ENCODE measurements at regions not wholly inside any gene's neighbourhood (a gene's known extent, or its start where the extent isn't known, plus 50 kb on each side); places are given as distances from the start of the nearest gene placed in this dataset.
"Not testable (repeated sequence)": the region's sequence is repeated elsewhere in the genome, so short reads cannot be mapped to it uniquely, and the experiment has no call there.

DNA sequence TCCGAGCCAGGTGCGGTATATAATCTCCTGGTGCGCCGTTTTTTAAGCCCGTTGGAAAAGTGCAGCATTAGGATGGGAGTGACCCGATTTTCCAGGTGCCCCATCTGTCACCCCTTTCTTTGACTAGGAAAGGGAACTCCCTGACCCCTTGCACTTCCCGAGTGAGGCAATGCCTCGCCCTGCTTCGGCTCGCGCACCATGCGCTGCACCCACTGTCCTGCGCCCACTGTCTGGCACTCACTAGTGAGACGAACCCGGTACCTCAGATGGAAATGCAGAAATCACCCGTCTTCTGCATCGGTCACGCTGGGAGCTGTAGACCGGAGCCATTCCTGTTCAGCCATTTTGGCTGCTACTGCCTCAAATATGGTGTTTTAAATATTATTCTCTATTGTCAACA, 198.0 kb downstream of the MEIS1 start:
- in situ Hi-C loops (cut with MboI; ENCODE audit: low pct_unique_long_range_greater_than_20kb, low sequenced_read_pairs), result not testable (repeated sequence)

DNA sequence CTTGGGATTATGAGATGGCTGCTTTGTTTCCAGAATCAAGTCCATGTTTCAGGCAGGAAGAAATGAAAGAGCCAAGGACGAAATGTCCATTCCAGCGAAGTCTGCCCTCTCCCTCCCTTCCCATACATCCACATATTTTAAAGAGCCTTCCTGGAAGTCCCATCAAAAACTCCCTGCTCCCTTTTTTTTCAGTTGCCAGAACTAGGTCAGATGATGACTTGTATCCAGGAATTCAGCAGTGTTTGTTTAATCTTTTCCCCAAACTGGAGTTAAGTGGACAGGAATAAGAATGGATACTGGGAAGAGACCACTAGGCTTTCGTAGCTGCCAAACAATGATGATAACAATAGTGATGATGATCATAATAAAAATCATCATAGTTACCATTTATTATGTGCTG, 198.7 kb downstream of the MEIS1 start:
- in situ Hi-C loops (cut with MboI; ENCODE audit: low pct_unique_long_range_greater_than_20kb, low sequenced_read_pairs), result no loop called here
- no peak for DNase-seq

More for the DNA sequence above, 198.0 kb downstream of the MEIS1 start:
- not testable (repeated sequence) for DNase-seq

DNA sequence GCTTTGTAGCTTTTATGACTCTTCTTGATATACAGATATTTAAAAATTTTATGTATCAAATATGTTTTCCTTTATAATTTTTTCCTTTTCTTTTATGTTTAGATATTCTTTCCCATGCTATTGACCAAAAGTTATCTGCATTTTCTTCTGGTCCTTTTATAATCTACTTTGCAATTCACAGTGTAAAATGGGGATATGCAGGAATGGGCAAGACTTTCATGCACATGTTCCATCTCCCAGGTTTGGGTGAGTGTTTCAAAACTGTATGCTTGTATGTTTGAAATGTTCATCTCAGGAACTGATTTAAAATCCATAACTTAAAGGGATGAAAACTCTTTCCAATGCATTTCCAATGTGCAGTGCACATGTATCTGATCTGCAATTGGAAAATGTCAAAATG, 199.9 kb downstream of the MEIS1 start:
- in situ Hi-C loops (cut with MboI; ENCODE audit: low pct_unique_long_range_greater_than_20kb, low sequenced_read_pairs), result no loop called here
- DNase-seq, result no peak

DNA sequence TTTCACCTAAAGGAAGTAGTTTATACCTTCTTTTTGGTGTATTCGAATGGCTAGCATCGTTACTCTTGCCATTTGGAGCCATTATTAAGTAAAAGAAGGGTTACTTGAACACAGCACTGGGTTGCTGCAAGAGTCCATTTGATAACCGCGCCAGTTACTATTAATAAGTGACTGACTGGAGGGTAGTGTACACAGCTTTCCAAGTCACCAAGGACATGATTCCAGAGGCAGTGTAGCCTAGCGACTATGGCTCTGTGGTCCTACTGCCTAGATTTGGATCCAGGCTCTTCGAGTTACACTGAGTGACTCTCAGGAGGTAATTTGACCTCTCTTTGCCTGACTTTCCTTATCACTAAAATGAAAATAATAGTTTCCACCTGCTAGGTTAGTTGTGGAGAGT, 206.8 kb downstream of the MEIS1 start:
- no peak for DNase-seq
- in situ Hi-C loops (cut with MboI; ENCODE audit: low pct_unique_long_range_greater_than_20kb, low sequenced_read_pairs), result no loop called here

DNA sequence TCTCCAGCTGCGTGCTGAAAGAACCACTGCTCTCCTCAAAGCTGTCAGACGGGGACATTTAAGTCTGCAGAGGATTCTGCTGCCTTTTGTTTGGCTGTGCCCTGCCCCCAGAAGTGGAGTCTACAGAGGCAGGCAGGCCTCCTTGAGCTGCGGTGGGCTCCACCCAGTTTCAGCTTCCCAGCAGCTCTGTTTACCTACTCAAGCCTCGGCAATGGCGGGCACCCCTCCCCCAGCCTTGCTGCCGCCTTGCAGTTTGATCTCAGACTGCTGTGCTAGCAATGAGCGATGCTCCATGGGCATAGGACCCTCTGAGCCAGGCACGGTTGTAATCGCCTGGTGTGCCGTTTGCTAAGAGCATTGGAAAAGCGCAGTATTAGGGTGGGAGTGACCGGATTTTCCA, 213.2 kb downstream of the MEIS1 start:
- in situ Hi-C loops (cut with MboI; ENCODE audit: low pct_unique_long_range_greater_than_20kb, low sequenced_read_pairs); DNase-seq: not testable (repeated sequence)

DNA sequence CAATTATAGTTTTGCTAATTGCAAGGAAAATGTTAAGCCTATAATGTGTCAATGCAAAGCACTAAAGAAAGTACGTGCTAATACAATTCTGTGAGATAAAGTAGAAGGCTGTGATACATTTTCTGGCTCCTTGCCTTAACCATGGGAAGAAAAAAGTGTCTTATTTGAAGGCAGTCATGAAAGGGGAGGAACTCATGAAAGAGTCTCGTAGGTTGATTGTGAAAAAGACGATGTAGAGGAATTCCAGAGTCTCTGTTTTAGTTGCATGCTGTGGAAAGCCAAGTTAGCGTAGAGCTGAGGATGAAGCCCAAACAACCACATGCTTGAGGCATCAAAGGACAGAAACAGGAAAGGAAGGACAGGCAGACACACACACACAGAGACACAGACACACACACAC, 214.1 kb downstream of the MEIS1 start:
- no peak for DNase-seq
- in situ Hi-C loops (cut with MboI; ENCODE audit: low pct_unique_long_range_greater_than_20kb, low sequenced_read_pairs), result no loop called here

DNA sequence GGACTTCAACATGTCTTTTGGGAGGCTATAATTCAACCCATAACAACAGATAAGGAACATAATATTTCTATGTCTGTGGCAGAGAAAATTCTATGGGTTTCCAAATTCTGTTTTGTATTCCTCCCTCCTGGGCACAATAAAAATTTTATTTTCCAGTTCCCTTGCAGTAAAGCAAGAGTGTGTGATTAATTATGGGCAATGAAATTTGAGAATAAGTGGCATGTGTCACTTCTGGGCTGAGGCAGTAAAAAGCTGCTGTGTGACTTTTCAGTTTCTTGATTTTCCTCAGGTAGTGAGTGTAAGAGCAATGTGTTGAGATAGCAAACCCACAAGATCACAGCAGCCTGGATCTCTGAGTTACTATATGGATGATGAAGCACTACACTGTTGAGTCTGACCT, 216.4 kb downstream of the MEIS1 start:
- in situ Hi-C loops (cut with MboI; ENCODE audit: low pct_unique_long_range_greater_than_20kb, low sequenced_read_pairs), result no loop called here

DNA sequence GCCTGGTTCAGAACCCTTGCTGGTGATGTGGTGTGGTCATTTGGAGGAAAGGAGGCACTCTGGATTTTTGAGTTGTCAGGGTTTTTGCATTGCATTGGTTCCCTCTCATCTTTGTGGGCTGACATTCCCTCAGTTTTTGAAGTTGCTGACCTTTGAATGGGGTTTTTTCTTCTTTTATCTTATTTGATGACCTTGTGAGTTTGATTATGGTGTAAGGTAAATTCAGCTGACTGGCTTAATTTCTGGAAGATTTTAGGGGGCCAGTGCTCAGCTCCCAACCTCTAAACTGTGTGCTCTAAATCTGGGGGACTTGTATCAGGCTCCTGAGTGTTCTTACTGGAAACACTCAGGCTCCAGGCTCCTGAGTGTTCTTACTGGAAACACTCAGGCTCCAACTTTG, 225.9 kb downstream of the MEIS1 start:
- no peak for DNase-seq
- in situ Hi-C loops (cut with MboI; ENCODE audit: low pct_unique_long_range_greater_than_20kb, low sequenced_read_pairs), result no loop called here

More for the DNA sequence above, 216.4 kb downstream of the MEIS1 start:
- no peak for DNase-seq

DNA sequence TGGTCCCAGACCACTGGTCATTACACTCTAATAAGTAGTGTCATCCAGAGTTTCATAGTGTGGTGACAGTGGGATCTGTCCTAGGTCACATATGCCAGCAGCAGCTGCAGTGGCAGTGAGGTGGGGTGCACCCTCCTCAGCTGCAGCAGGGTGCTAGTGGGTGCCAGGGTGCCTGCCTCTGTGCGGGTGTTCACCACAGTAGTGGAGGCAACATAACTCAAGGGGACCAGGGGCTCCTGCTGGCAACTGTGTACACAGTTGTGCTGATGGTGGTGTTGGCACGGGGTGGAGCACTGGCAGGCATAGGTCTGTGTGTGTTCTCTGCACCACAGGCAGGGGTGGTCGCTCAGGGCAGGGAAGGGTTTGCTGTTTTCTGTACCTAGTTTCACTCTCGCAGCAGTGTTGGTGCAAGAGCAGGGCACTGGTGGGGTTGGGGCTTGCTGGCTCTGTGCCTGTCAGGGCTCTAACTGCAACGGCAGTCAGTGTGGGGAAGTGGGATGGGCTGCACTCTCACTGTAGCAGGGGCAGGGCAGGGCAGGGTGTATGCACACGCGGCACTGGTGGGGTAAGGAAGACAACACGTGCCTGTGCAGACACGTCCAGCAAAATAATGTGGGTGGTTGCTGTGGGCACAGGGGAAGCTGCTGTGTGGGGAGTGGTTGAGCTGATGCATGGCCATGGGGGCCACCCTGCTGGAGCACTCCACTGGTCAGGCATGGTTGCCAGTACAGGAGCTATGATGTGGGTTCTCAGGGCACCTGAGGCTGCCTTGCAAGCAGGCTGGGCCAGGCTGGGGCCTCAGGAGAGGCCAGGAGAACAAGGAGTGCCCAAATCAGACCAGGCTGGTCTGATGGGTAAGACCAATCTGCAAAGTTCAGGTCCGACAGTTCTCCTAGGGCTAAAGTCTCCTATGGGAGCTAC, 226.6 kb downstream of the MEIS1 start:
- in situ Hi-C loops (cut with MboI; ENCODE audit: low pct_unique_long_range_greater_than_20kb, low sequenced_read_pairs), result no loop called here
- no peak for DNase-seq

DNA sequence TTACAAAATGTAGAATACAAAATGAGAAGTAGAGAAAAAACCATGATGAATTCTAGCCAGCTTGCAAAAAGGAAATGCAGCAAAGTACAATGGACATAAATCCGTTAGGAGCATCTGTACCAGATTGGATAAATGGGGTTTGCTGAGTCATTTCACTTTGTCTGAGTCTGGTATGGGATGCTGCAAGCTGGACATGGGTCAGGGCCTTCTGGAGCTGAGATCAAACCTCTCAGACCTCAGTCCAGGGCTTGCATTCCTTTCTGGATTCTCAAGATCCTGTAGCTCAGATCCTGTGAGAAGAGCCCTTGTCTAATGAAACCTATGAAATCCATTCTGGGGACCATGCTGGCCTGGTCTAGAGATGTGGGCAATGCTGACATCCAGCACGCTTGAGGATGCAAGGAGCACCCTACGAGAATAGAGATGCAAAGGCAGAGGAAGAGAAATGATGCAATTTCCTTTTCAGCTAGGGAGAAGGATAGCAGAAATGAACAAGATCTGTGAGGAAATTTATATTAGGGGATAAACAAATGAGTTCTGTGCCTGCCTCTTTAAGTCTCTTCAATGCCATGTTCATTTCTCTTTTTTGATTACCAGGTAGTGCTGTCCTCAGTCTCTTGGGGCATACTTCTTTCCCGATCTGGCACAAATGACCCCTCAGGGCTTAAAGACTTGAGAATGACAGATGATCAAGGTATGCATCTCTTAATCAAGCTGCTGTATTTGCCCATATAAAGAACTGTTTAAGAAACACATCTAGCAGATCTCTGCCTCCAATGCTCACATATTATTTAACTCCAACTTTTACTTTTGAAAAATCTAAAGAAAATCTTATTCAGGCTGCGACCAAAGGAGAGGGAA, 230.4 kb downstream of the MEIS1 start:
- no peak for DNase-seq
- in situ Hi-C loops (cut with MboI; ENCODE audit: low pct_unique_long_range_greater_than_20kb, low sequenced_read_pairs), result no loop called here

DNA sequence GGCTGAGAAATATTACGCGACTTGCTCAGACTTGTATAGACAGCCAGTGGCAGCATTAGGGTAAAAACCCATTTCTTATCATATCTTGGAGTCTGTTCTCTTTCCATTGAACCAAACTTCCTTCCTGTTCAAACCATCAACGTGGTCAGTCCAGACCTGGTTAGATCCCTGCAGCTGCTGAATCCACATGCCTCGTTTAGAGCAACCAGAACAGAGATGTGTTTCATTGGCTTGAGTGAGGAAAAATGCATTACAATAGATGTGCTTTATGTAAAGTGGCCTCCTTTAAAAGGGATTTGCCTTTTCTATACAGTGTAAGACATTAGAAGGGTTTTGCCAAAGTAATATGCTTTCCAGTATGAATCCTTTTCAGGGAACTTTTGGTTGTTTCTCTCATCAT, 232.4 kb downstream of the MEIS1 start:
- in situ Hi-C loops (cut with MboI; ENCODE audit: low pct_unique_long_range_greater_than_20kb, low sequenced_read_pairs), result no loop called here
- DNase-seq, result peak; percentile 5

DNA sequence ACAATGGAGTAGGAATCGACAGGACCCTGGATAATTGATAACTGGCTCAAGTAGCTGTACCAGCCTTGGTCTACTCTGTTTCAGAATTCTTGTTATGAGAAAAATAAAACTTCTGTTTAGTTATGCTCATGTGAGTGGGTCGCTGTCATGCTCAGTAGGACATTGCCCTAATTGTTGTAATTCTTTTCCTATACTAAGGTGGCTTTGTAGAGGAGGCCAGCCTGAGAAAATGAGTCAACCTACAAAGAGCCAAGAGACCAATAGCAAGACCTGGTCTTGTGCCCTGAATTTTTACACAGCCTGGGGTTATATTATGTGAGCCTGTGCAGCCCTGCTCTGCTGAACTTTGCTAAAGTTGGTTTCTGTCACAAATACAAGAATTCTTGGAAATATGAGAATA, 238.4 kb downstream of the MEIS1 start:
- in situ Hi-C loops (cut with MboI; ENCODE audit: low pct_unique_long_range_greater_than_20kb, low sequenced_read_pairs), result no loop called here
- no peak for DNase-seq

DNA sequence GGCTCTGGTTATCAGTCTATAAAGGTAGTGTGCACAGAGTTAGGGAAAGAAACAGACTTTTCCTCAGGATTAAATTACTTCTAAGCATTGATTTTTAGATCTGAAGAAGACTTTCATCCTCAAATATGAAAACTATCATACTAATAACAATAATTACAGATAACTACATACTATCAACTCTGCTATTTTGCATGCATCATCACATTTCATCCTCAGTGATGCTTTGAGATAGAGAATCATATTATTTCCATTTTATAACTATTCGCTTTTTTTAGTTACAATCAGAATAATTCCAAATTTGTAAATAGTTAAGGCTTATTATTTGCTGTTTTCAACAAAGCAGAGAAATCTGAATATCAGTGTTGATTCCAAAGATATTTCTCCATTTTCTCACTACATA, 239.2 kb downstream of the MEIS1 start:
- DNase-seq, result no peak
- in situ Hi-C loops (cut with MboI; ENCODE audit: low pct_unique_long_range_greater_than_20kb, low sequenced_read_pairs), result no loop called here

DNA sequence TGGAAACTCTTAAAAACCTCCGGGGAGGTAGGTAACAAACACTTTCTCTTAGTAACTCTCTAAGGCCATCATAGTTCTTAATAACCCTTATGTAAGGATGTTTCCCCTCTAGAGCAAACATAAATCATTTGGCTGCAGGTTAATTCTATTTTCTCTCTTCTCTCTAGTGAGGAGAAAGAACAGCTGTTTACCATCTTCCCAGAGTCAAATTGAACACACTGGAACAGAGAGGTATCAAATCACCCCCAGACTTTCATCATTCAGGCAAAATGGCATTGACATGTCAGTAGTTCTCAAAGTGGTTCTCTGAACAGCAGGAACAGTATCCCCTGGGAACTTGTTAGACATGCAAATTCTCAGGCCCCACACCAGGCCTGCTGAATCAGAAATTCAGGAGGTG, 240.7 kb downstream of the MEIS1 start:
- DNase-seq, result no peak
- in situ Hi-C loops (cut with MboI; ENCODE audit: low pct_unique_long_range_greater_than_20kb, low sequenced_read_pairs), result no loop called here

DNA sequence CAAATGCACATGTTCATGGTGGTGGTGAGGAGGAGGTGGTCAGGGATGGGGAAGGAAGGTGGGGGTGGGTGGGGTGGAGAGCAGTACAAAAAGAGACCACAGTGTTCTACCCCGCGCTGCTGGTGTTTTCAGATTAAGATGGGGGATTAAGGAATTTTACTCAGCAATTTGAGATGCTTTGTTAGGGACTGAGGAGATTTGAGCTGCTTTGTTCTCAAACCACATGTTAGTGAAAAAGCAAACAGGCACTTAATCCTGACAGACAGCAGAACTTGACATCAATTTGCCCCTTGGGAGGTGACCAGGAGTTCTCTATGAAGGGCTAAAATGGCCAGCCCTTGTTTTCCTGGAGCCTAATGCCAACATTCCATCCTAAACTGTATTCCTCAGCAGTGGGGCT, 244.5 kb downstream of the MEIS1 start:
- DNase-seq, result no peak
- in situ Hi-C loops (cut with MboI; ENCODE audit: low pct_unique_long_range_greater_than_20kb, low sequenced_read_pairs), result no loop called here

DNA sequence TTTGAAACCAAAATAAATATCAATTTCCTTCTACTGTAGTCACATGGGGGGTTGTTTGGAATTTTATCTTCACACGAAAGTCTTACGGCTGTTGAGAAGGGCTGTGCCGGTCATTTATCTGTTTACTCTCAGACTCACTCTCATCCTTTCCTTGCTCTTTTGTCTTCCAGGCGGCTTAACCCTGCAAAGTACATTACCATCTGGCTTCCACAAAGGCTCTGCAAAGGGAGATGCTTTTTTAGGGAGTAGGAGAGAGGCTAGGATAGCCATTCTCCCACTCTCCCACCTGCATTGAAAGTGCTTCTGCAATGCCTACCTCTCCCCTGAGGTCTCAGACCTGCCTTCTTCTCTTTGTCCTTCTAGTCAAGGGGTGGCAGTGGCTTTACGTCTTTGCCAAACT, 247.6 kb downstream of the MEIS1 start:
- DNase-seq, result no peak
- in situ Hi-C loops (cut with MboI; ENCODE audit: low pct_unique_long_range_greater_than_20kb, low sequenced_read_pairs), result no loop called here

DNA sequence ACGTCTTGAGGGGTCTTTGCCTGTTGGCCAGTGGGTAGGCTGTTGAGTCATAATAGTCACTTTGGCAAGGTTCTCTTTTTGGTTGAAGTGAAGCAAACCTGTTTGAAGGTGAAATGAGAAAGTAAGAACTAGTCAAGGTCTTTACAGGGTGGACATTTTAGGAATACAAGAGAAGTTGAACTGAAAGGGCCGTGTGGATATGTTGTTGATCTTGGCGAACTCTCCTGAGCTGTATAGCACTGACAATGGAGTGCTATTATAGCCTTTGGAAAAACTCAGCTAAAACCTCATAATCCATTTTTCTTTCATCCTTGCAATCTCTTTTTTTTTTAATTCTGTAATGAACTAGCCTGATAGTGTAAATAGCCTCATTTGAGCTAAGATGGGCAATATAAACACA, 248.1 kb downstream of the MEIS1 start:
- in situ Hi-C loops (cut with MboI; ENCODE audit: low pct_unique_long_range_greater_than_20kb, low sequenced_read_pairs), result no loop called here

DNA sequence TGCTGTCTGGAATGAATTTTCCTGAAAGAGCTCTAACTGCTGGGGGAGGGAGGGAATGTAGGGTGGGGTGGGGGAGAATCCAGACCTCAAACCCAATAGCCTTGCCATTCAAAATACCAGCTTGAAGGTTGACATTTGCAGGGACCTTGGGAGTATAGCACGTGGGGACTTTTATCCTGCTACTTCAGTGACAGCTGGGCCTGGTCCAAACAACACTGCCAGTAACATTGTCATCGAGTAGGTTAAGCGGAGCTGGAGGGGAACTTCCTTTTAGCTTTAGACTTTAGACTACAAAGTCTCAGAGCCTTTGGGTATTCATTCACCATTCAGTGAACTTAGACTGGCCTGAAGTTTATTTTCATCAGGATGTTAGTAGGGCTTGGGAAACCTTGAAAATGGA, 248.7 kb downstream of the MEIS1 start:
- no peak for DNase-seq
- in situ Hi-C loops (cut with MboI; ENCODE audit: low pct_unique_long_range_greater_than_20kb, low sequenced_read_pairs), result no loop called here

More for the DNA sequence above, 248.1 kb downstream of the MEIS1 start:
- no peak for DNase-seq

DNA sequence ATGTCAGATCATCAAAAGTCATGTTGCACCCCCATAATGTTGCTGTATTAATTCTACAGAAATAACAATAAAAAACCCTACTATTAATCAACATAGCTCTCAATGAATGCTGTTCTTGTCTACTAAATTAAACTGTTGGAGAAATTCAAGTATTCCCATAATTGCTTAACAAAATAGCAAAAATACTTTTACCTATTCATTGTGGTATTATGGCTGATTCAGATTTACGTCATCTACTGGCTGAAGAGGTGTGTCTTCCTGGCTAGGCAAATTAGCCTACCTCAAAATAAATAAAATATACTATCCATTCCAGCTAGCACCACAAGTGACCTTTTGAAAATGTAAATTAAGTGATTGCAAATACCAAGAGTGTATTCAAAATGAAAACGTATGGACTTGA, 249.4 kb downstream of the MEIS1 start:
- no peak for DNase-seq
- in situ Hi-C loops (cut with MboI; ENCODE audit: low pct_unique_long_range_greater_than_20kb, low sequenced_read_pairs), result no loop called here

DNA sequence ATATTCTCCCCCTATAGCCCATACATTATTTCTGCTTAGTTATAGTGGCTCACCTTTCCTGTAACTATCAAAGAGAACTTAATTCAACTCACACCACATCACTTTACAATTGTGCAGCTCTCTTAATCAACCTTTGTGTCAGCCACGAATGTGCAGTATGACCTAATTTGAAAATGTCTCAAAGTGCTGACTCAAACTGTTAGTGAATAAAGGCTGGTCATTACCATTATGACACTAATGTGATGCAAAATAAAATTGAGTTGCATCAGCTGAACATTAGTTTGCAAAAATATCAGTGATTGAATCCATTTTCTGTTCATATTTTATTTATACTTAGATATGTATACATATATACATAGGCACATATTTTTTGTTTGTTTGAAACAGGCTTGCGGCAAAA, 251.8 kb downstream of the MEIS1 start:
- in situ Hi-C loops (cut with MboI; ENCODE audit: low pct_unique_long_range_greater_than_20kb, low sequenced_read_pairs), result no loop called here
- DNase-seq, result no peak

Data from KBM-7 (cell line).